ENCODE measurements at regions not wholly inside any gene's neighbourhood (a gene's known extent, or its start where the extent isn't known, plus 50 kb on each side); places are given as distances from the start of the nearest gene placed in this dataset.

- DNase-seq = no peak
Measured at GRCh38 chr3:14590569-14590968, 50.4 kb upstream of the GRIP2 start.

DNA sequence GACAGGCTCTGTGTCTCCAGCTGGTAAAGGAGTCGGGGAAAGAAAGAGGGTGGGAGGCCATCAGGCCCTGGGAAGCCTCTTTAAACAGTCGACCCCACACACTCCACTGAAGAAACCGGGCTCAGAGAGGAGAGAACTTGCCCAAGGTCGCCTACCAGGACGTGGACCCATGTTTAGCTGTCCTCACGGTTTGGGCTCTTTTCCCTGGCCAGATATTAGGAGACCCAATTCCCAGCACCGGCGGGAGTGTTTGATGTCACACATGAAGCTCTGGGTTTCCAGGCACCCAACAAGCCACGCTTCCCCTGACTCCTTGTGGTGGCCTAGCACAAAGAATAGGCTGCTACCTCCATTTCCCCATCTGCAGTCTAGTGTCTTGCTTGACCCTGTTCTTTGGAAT is 52.2 kb upstream of the GRIP2 start:
- DNase-seq = no peak

DNA sequence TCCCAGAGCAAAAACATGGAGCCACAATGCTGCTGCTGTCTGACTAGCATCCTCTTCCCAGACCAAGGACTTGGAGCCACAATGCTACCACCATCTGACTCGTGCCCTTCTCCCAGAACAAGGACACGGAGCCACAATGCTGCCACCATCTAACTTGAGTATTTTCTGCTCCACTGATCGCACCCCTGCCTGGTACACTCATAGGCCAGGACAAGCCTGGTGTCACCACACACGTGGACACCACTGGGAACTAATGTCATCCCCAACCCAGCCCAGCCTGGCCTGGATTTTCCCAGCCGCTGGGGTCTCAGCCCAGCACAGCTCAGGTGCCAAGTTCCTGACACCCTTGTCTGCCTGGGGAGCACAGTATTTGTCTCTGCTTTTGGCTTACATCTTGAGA is 52.7 kb upstream of the GRIP2 start:
- no peak for DNase-seq

GRCh38 chr3:14594234-14594633 is 54.1 kb upstream of the GRIP2 start:
- DNase-seq = no peak

DNA sequence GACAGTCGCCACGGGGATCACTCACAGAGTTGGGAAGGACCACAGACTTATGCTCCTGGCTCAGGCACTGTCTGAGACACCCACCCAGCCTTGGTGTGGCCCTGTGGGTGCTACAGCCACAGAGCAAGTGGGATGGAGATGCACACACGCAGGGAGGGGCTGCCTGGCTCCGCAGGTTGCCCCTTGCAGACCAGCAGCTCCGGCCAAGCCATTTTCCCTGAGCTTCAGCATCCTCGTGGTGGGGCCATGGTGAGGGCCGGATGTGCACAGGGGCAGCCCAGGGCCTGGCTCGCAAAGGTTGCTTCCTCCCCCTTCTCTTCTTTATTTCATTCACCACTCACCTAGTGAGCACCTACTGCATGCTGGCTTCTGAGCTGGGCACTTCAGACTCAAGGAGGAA is 55.4 kb upstream of the GRIP2 start:
- DNase-seq = no peak

DNA sequence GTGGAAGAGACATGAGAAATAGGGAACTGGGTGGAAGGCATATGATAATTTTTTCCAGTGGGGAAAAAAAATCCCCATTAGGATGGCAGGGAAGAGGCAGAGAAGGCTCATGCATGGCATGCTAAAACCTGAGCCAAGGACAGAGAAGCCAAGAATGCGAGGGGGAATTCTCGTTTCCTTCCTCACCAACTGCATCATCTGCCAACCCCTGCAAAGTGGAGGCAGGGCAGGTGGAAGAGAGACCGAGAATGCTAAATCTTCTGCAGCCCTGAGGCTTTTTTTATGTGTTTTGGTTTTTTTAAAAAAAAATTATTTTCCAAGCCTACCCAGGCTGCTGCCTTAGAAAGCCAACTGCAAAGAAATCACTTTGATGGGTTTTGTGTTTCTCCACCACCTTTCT is 54.3 kb upstream of the CCDC174 start:
- no peak for DNase-seq

DNA sequence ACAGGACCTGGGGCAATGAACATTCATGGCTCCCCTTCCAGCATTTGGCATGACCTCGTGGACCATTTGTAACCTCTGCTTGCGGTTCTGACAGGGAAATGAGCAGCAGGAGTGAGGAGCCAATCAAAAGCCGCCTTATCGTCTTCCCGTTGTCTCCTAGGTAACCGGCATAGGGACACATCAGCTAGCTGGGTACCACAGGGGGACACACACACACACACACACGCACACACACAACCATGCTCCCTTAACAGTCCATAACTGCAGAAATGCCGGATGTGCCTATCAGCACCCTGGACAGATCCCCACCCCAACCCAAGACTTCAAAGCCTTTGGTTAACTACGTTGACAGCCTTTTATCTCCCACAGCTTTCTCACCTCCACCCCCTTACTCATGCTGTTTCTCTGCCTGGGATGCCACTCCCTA is 53.4 kb upstream of the CCDC174 start:
- DNase-seq = peak; percentile 58

GRCh38 chr3:14599488-14599887 is 52.1 kb upstream of the CCDC174 start:
- no peak for DNase-seq

DNA sequence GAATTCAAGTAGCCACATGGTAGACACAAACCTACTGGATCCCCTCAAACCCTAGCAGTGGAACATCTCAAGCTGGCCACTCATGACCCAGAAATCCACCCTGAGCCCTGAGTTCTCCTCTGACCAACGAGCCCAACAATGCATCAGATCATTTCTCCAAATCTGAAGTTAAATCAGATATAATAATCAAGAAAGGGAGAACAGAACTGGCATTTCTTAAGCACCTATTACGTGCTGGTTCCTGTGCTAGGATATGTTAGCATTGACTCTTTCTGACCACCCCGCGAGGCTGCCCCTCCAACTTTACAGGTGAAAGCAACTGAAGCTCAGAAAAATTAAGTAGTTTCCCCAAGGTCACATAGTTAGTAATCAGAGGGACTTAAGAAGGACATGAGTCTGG is 51.5 kb upstream of the CCDC174 start:
- no peak for DNase-seq

- DNase-seq = no peak
Measured at GRCh38 chr3:14600856-14601610, 50.5 kb upstream of the CCDC174 start.

DNA sequence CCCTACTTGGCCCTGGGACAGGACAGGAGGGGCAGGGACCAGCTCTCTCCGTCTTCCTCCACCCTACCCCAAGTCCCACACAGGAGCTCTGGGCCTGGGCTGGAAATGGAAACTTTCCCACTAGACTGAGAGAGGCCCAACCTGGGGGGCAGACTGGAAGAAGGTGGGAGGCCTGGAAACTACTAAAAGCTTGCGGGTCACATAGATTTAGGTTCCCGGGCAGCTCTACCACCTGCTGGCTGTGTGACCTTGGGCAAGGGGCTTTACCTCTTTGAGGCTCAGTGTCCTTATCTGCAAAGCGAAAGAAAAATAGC is 49.9 kb upstream of the CCDC174 start:
- no peak for DNase-seq
